Activated CD4-positive, alpha-beta T cell treated with anti-CD3 and anti-CD28 coated beads, Interleukin-2, amount 10 ng/mL, durations not matched to agents 7 days and 5 days (primary cell): ENCODE measurements at regions not wholly inside any gene's neighbourhood (a gene's known extent, or its start where the extent isn't known, plus 50 kb on each side); places are given as distances from the start of the nearest gene placed in this dataset.

Source experiments
- CTCF ChIA-PET: fragments of 350-600 bp; sonication (Branson Sonifier 250); formaldehyde crosslinking; loops from one replicate; lab custom pipeline; 2021; ENCODE audit warnings: antibody characterized with exemption; lab: Charles Lee
- POLR2A ChIA-PET: fragments of 350-600 bp; sonication (Branson Sonifier 250); formaldehyde crosslinking; loops from one replicate; lab custom pipeline; 2021; ENCODE audit warnings: antibody characterized with exemption; lab: Charles Lee
- DNase-seq: peaks from one replicate; pipeline ENCODE4 v3.0.0-alpha.2; 2020
- H3K27ac Mint-ChIP-seq: one replicate; pipeline ENCODE4 v1.8.0; 2021; ENCODE audit warnings: mild to moderate bottlenecking, moderate library complexity, mixed read lengths
- H3K27me3 Mint-ChIP-seq: one replicate; pipeline ENCODE4 v1.8.0; 2021; ENCODE audit warnings: mixed read lengths
- H3K36me3 Mint-ChIP-seq: one replicate; pipeline ENCODE4 v1.8.0; 2021; ENCODE audit warnings: low read depth, mixed read lengths
- H3K4me1 Mint-ChIP-seq: one replicate; pipeline ENCODE4 v1.8.0; 2021; ENCODE audit warnings: mixed read lengths
- H3K4me3 Mint-ChIP-seq: one replicate; pipeline ENCODE4 v1.8.0; 2021; ENCODE audit warnings: mild to moderate bottlenecking, moderate library complexity, mixed read lengths
- H3K9me3 Mint-ChIP-seq: one replicate; pipeline ENCODE4 v1.8.0; 2021; ENCODE audit warnings: mixed read lengths

DNA sequence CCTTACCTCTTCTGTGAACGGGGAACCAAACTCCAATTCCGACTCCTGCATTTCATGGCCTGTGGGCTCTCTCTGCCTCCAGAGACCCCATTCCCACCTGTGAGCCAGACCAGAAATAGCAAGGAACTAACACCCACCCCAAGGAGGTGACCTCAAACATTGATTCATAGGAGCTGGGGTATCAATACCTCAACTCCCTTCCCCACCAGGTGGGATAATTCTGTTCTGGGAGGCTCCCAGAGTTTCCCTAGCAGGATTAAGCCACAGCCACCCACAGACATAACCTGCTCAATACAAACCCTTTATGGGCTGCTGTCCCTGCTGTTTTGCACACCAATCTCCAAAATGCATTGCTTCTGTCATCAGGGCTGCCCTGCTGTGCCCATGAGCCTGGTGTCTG is 59.6 kb upstream of the FOXF1 start:
- no peak for DNase-seq
- Mint-ChIP-seq H3K4me3 (no peak overlapping the region), H3K4me1 (no peaks in the 10 kb centered on the region), H3K27ac (no peak overlapping the region), H3K27me3 (peaks cover 2% of the 10 kb centered on the region), H3K9me3 (peaks cover 3% of the 10 kb centered on the region), H3K36me3 (no peaks in the 10 kb centered on the region)
- CTCF ChIA-PET, result no interaction called here
- POLR2A ChIA-PET, result no interaction called here

- Mint-ChIP-seq H3K4me1 (no peaks in the 10 kb centered on the region), H3K27ac (no peak overlapping the region), H3K27me3 (peaks cover 2% of the 10 kb centered on the region), H3K4me3 (no peak overlapping the region), H3K36me3 (no peaks in the 10 kb centered on the region), H3K9me3 (peaks cover 3% of the 10 kb centered on the region)
- POLR2A ChIA-PET, result no interaction called here
- CTCF ChIA-PET, result no interaction called here
- no peak for DNase-seq
These were observed 57.9 kb upstream of the FOXF1 start for GRCh38 chr16:86452451-86452850.

- Mint-ChIP-seq H3K9me3 (peaks cover 3% of the 10 kb centered on the region), H3K4me3 (no peak overlapping the region), H3K27ac (no peak overlapping the region), H3K27me3 (no peaks in the 10 kb centered on the region), H3K4me1 (no peaks in the 10 kb centered on the region), H3K36me3 (no peaks in the 10 kb centered on the region)
- ChIA-PET CTCF (no interaction called here), POLR2A (no interaction called here)
- DNase-seq, result no peak
These were observed 55.2 kb upstream of the FOXF1 start for GRCh38 chr16:86455116-86455515.

DNA sequence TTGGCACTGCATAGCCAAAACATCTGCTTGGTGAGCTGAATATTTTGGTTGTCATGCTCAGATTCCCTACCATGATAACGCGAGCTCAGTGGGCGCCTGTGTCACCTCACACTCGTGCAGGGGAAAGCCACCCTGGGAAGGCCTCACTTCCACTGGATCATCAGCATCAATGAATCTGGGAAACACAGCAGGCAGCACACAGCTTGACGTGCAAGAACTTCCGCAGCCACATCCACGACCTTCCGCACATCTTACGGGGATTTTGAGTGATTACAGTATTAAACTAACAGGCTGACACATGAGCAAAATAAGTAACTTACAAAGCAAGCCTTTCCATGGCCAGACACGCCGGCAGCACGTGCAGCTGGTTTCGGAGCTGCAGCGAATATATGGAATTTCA is 54.7 kb upstream of the FOXF1 start:
- POLR2A ChIA-PET, result no interaction called here
- Mint-ChIP-seq H3K4me1 (no peaks in the 10 kb centered on the region), H3K27ac (no peak overlapping the region), H3K36me3 (no peaks in the 10 kb centered on the region), H3K4me3 (no peak overlapping the region), H3K27me3 (no peaks in the 10 kb centered on the region), H3K9me3 (peaks cover 4% of the 10 kb centered on the region)
- CTCF ChIA-PET, result no interaction called here
- DNase-seq, result no peak

GRCh38 chr16:86457501-86458148 is 52.7 kb upstream of the FOXF1 start:
- POLR2A ChIA-PET, result no interaction called here
- no peaks in the 10 kb centered on the region for H3K27me3 Mint-ChIP-seq
- H3K9me3 Mint-ChIP-seq, result peaks cover 3% of the 10 kb centered on the region
- CTCF ChIA-PET, result interaction anchor here (1.0 kb wide), 1 partner anchor 17 kb away, joined by 3 read pairs; no protein-coding TSS in a partner anchor
- DNase-seq, result no peak
- no peak overlapping the region for H3K4me3 Mint-ChIP-seq
- no peaks in the 10 kb centered on the region for H3K36me3 Mint-ChIP-seq
- H3K4me1 Mint-ChIP-seq, result no peaks in the 10 kb centered on the region
- no peak overlapping the region for H3K27ac Mint-ChIP-seq

- ChIA-PET POLR2A (no interaction called here), CTCF (interaction anchor here (1.0 kb wide), 1 partner anchor 17 kb away, joined by 3 read pairs; no protein-coding TSS in a partner anchor)
- Mint-ChIP-seq H3K9me3 (peaks cover 3% of the 10 kb centered on the region), H3K27me3 (no peaks in the 10 kb centered on the region), H3K36me3 (no peaks in the 10 kb centered on the region), H3K27ac (no peak overlapping the region), H3K4me1 (no peaks in the 10 kb centered on the region), H3K4me3 (no peak overlapping the region)
- DNase-seq, result no peak
These were observed 52.1 kb upstream of the FOXF1 start for GRCh38 chr16:86458149-86458777.

DNA sequence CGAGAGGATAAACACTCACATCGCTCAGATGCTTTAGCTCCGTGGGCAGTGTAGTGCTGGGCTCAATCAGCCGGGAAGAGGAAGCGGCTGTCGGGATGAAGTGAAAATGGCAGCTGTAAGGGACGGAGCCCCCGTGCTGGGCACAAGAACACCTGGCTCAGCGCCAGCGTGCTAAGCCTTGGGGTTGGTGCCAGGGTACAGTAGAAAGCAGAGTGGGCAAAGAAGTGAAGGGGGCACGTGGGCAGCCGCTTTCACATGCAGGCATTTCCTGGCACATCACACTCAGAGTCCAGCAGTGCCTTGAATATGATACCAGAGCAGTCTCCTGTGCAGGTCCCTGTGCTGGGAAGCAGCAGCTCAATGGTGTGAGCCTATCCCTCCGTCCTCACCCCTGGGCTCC is 51.1 kb upstream of the FOXF1 start:
- POLR2A ChIA-PET, result no interaction called here
- no peak overlapping the region for H3K27ac Mint-ChIP-seq
- no peaks in the 10 kb centered on the region for H3K36me3 Mint-ChIP-seq
- CTCF ChIA-PET, result no interaction called here
- no peaks in the 10 kb centered on the region for H3K4me1 Mint-ChIP-seq
- no peaks in the 10 kb centered on the region for H3K27me3 Mint-ChIP-seq
- peaks cover 10% of the 10 kb centered on the region for H3K9me3 Mint-ChIP-seq
- no peak for DNase-seq
- no peak overlapping the region for H3K4me3 Mint-ChIP-seq
